CD4-positive, alpha-beta T cell treated with Interleukin-17A for 1 hour (primary cell): ENCODE measurements at regions not wholly inside any gene's neighbourhood (a gene's known extent, or its start where the extent isn't known, plus 50 kb on each side); places are given as distances from the start of the nearest gene placed in this dataset.

Source experiments
- DNase-seq: peaks from one replicate; pipeline ENCODE4 v3.0.0-alpha.2; 2020

GRCh38 chr11:69918938-69919650, 99.9 kb upstream of the FGF3 start:
- DNase-seq: peak; percentile 55

GRCh38 chr11:69919659-69920344, 100.6 kb upstream of the FGF3 start:
- no peak for DNase-seq

- DNase-seq: no peak
Measured at GRCh38 chr11:69920345-69921127, 101.3 kb upstream of the FGF3 start.

GRCh38 chr11:69921128-69922014, 102.2 kb upstream of the FGF3 start:
- no peak for DNase-seq

- no peak for DNase-seq
Measured at GRCh38 chr11:69922015-69922595, 102.9 kb upstream of the FGF3 start.

GRCh38 chr11:69922596-69923111, 103.4 kb upstream of the FGF3 start:
- no peak for DNase-seq

- no peak for DNase-seq
Measured at GRCh38 chr11:69923196-69923595, 104.0 kb upstream of the FGF3 start.

GRCh38 chr11:69923641-69924307, 104.6 kb upstream of the FGF3 start:
- no peak for DNase-seq

- no peak for DNase-seq
Measured at GRCh38 chr11:69924308-69925161, 105.3 kb upstream of the FGF3 start.

- no peak for DNase-seq
Measured at GRCh38 chr11:69925366-69926196, 106.4 kb upstream of the FGF3 start.

GRCh38 chr11:69926376-69927050, 107.3 kb upstream of the FGF3 start:
- no peak for DNase-seq

- DNase-seq: no peak
Measured at GRCh38 chr11:69928121-69928520, 108.9 kb upstream of the FGF3 start.

- no peak for DNase-seq
Measured at GRCh38 chr11:69928975-69929374, 109.8 kb upstream of the FGF3 start.

GRCh38 chr11:69930081-69931059, 111.2 kb upstream of the FGF3 start:
- no peak for DNase-seq

- DNase-seq: no peak
Measured at GRCh38 chr11:69931060-69931910, 112.1 kb upstream of the FGF3 start.

- DNase-seq: no peak
Measured at GRCh38 chr11:69931994-69932910, 113.0 kb upstream of the FGF3 start.
